ENCODE measurements at regions not wholly inside any gene's neighbourhood (a gene's known extent, or its start where the extent isn't known, plus 50 kb on each side); places are given as distances from the start of the nearest gene placed in this dataset.

DNA sequence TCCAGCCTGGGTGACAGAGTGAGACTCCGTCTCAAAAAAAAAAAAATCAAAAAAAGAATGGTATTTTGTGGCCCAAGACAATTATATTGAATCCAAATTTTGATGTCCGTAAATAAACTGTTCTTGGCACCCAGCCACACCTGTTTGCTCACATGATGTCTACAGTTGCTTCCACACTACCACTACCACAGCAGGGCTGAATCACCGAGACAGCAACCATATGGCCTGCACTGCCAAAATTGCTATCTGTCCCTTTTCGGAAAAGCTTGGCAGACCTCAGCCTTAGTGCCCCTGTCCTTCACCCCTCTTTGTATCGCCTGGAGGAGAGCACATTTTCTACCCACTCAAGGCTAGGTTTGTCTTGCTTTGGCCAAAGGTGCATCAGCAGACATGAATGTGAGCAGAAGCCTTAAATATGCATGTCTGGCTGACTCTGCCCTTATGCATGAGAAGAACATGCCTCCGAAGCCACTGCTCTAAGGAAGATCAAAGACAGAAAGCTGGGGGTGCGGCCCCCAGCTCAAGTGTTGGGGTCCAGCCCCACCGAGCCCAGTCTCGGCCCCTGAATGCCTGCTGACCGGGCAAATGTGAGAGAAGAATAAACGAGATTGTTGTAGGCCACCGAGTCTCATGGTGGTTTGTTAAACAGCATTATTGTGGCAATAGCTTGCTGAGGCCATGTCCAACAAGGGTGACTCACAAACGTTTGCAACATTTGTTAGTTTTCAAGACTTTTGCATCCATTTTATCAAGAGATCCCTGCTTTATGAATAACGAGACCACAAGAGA lies 108.1 kb downstream of the TPRA1 start:
- Histone ChIP-seq H3K4me3 (no peak overlapping the region), H3K27me3 (no peaks in the 10 kb centered on the region), H3K36me3 (no peaks in the 10 kb centered on the region), H3K27ac (no peak overlapping the region), H3K4me1 (no peaks in the 10 kb centered on the region), H3K9me3 (no peaks in the 10 kb centered on the region)
- DNase-seq (no peak), ATAC-seq (no peak)
- TF ChIP-seq, protein P1, sequence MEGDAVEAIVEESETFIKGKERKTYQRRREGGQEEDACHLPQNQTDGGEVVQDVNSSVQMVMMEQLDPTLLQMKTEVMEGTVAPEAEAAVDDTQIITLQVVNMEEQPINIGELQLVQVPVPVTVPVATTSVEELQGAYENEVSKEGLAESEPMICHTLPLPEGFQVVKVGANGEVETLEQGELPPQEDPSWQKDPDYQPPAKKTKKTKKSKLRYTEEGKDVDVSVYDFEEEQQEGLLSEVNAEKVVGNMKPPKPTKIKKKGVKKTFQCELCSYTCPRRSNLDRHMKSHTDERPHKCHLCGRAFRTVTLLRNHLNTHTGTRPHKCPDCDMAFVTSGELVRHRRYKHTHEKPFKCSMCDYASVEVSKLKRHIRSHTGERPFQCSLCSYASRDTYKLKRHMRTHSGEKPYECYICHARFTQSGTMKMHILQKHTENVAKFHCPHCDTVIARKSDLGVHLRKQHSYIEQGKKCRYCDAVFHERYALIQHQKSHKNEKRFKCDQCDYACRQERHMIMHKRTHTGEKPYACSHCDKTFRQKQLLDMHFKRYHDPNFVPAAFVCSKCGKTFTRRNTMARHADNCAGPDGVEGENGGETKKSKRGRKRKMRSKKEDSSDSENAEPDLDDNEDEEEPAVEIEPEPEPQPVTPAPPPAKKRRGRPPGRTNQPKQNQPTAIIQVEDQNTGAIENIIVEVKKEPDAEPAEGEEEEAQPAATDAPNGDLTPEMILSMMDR (IDR thresholded peaks at IDR 0.05), result no peak
- intact Hi-C loops (cut with DNase I), result no loop called here

DNA sequence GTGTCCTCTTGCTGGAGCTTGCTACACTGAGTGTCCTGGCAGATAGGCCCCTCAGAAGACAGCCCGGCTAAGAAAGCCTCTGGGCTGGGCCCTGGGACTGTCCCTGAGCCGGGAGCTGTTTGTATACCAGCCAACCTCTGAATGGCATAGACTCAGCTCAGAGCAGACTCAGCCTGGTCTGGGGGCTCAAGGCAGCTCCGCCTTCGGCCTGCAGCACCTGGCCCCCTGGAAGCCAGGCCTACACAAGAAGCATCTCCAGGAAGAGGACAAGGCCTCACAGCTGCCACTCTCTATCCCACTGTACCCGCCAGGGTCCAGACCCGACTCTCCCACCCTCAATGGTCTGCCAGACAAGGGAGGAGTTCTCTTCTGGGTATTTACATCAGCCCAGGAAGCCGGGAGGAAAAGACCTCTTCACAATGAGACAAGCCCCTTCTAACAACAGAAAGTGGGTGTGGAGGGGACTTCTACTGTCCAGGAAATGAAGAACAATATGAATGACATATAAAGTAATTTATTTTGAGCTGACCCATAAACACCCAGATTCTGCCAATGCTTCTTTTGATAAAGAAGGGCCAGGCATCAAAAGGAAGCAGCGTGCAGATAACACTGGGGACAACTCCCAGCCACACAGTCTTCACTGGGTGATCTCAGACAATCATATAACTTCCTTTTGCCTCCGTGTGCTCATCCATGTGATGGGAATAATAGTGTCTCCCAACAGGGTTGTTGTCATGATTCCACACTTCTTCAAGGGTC lies 110.2 kb downstream of the TPRA1 start:
- Histone ChIP-seq H3K27ac (peak overlapping the region; percentile 36), H3K9me3 (no peaks in the 10 kb centered on the region), H3K4me3 (no peak overlapping the region), H3K4me1 (no peaks in the 10 kb centered on the region), H3K27me3 (no peaks in the 10 kb centered on the region), H3K36me3 (no peaks in the 10 kb centered on the region)
- intact Hi-C loops (cut with DNase I), result no loop called here
- TF ChIP-seq, protein P1 (IDR thresholded peaks at IDR 0.05), result no peak
- DNase-seq, result peak; percentile 56
- ATAC-seq, result peak; percentile 47

GRCh38 chr3:127479449-127479848 lies 111.1 kb downstream of the TPRA1 start:
- H3K27me3 ChIP-seq, result no peaks in the 10 kb centered on the region
- no peaks in the 10 kb centered on the region for H3K36me3 ChIP-seq
- H3K4me1 ChIP-seq, result no peaks in the 10 kb centered on the region
- no peak overlapping the region for H3K27ac ChIP-seq
- TF ChIP-seq, protein P1 (IDR thresholded peaks at IDR 0.05), result no peak
- no peaks in the 10 kb centered on the region for H3K9me3 ChIP-seq
- H3K4me3 ChIP-seq, result no peak overlapping the region
- ATAC-seq (no peak), DNase-seq (peak; percentile 63)
- intact Hi-C loops (cut with DNase I), result no loop called here

DNA sequence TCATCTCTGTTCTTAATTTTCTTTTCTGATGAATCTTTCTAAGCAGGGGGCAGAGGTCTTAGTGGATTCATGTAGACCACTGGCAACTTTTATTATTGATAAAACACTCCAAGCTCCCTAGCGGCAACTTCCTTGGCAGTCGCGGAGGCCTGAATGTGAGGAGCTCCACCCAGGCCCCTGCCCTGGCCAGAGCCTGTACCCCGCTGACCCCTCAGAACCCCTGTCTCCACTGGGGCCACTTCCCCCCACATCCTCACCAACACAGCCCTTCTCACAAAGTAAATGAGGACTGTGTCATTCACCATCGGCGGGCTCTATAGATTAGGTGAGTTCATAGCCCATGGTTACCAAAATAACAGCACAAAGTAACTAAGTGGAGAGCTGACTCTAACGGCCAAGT lies 111.6 kb downstream of the TPRA1 start:
- ATAC-seq (no peak), DNase-seq (peak; percentile 23)
- Histone ChIP-seq H3K9me3 (no peaks in the 10 kb centered on the region), H3K27me3 (no peaks in the 10 kb centered on the region), H3K36me3 (no peaks in the 10 kb centered on the region), H3K4me3 (no peak overlapping the region), H3K27ac (no peak overlapping the region), H3K4me1 (no peaks in the 10 kb centered on the region)
- TF ChIP-seq, protein P1 (IDR thresholded peaks at IDR 0.05), result no peak
- intact Hi-C loops (cut with DNase I), result no loop called here

GRCh38 chr3:127477396-127477795 lies 113.1 kb downstream of the TPRA1 start:
- no peak overlapping the region for H3K27ac ChIP-seq
- intact Hi-C loops (cut with DNase I), result no loop called here
- no peaks in the 10 kb centered on the region for H3K9me3 ChIP-seq
- DNase-seq (peak; percentile 44), ATAC-seq (no peak)
- H3K4me3 ChIP-seq, result no peak overlapping the region
- H3K4me1 ChIP-seq, result no peaks in the 10 kb centered on the region
- H3K36me3 ChIP-seq, result no peaks in the 10 kb centered on the region
- TF ChIP-seq, protein P1 (IDR thresholded peaks at IDR 0.05), result no peak
- no peaks in the 10 kb centered on the region for H3K27me3 ChIP-seq

Measured in upper lobe of right lung (tissue), 1 donor.